ENCODE measurements at regions not wholly inside any gene's neighbourhood (a gene's known extent, or its start where the extent isn't known, plus 50 kb on each side); places are given as distances from the start of the nearest gene placed in this dataset.

DNA sequence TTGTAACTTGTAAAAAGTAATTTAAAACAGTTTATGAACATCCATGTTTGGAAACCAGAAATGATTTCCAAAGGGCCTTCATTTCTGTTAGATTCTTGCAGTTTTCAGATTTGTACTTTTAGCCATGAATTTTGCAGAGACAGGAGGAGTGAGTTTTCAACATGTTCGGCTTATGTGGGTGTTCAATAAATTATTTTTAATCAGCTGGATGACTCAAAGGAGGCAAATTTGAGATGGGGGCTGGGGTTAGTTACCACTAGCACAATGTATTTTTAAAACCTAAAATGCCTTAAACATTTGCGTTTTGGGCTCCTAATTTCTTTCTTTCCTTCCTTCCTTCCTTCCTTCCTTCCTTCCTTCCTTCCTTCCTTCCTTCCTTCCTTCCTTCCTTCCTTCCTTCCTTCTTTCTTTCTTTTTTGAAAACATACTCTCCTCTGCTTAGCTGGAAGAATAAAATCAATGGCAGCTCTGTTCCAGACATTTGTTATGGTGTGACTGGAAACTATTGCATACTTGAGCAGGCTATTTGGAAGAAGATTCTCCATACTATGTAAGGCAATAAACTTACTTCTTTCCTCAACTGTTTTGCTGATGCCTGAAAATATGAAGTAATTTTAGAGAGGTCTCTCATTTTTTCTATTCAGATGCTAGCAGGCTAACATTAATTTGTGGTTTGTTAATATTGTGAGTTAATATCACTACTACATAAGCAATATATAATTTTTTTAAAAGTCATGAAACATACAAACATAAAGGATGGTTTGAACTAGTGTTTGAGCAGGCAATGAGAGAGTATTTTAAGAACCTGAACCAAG is 394.4 kb downstream of the NYAP2 start:
- Histone ChIP-seq H3K4me1 (ENCODE audit: control insufficient read depth, insufficient read depth, low read length) (no peaks in the 10 kb centered on the region), H3K36me3 (ENCODE audit: control insufficient read depth, insufficient read depth, low read length) (no peaks in the 10 kb centered on the region), H3K4me3 (ENCODE audit: low read depth in 2 of 2, low read length in 2 of 2) (no peak overlapping the region), H3K27ac (ENCODE audit: low read length) (no peak overlapping the region), H3K9me3 (ENCODE audit: control insufficient read depth, insufficient read depth, low read depth, low read length) (no peaks in the 10 kb centered on the region), H3K27me3 (ENCODE audit: control insufficient read depth, insufficient read depth, low read length) (no peaks in the 10 kb centered on the region)
- no peak for ATAC-seq
- TF ChIP-seq POLR2AphosphoS5 (IDR thresholded peaks at IDR 0.05; ENCODE audit: low read depth, low read length) (no peak), TCF7L2 (IDR thresholded peaks at IDR 0.05; ENCODE audit: low read depth, low read length) (no peak), SIN3A (IDR thresholded peaks at IDR 0.05; ENCODE audit: borderline replicate concordance, insufficient read depth, low read depth, low read length) (no peak)
- TF ChIP-seq, protein P1, sequence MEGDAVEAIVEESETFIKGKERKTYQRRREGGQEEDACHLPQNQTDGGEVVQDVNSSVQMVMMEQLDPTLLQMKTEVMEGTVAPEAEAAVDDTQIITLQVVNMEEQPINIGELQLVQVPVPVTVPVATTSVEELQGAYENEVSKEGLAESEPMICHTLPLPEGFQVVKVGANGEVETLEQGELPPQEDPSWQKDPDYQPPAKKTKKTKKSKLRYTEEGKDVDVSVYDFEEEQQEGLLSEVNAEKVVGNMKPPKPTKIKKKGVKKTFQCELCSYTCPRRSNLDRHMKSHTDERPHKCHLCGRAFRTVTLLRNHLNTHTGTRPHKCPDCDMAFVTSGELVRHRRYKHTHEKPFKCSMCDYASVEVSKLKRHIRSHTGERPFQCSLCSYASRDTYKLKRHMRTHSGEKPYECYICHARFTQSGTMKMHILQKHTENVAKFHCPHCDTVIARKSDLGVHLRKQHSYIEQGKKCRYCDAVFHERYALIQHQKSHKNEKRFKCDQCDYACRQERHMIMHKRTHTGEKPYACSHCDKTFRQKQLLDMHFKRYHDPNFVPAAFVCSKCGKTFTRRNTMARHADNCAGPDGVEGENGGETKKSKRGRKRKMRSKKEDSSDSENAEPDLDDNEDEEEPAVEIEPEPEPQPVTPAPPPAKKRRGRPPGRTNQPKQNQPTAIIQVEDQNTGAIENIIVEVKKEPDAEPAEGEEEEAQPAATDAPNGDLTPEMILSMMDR (IDR thresholded peaks at IDR 0.05) = no peak
- TF ChIP-seq, protein P2, sequence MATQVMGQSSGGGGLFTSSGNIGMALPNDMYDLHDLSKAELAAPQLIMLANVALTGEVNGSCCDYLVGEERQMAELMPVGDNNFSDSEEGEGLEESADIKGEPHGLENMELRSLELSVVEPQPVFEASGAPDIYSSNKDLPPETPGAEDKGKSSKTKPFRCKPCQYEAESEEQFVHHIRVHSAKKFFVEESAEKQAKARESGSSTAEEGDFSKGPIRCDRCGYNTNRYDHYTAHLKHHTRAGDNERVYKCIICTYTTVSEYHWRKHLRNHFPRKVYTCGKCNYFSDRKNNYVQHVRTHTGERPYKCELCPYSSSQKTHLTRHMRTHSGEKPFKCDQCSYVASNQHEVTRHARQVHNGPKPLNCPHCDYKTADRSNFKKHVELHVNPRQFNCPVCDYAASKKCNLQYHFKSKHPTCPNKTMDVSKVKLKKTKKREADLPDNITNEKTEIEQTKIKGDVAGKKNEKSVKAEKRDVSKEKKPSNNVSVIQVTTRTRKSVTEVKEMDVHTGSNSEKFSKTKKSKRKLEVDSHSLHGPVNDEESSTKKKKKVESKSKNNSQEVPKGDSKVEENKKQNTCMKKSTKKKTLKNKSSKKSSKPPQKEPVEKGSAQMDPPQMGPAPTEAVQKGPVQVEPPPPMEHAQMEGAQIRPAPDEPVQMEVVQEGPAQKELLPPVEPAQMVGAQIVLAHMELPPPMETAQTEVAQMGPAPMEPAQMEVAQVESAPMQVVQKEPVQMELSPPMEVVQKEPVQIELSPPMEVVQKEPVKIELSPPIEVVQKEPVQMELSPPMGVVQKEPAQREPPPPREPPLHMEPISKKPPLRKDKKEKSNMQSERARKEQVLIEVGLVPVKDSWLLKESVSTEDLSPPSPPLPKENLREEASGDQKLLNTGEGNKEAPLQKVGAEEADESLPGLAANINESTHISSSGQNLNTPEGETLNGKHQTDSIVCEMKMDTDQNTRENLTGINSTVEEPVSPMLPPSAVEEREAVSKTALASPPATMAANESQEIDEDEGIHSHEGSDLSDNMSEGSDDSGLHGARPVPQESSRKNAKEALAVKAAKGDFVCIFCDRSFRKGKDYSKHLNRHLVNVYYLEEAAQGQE (IDR thresholded peaks at IDR 0.05; ENCODE audit: insufficient read depth in 1 of 2, low read depth in 2 of 2, low read length in 1 of 2) = no peak
- ChIA-PET CTCF (no interaction called here), POLR2A (no interaction called here)
- intact Hi-C loops (cut with micrococcal nuclease; ENCODE audit: unreplicated experiment) = loop anchor here (10.0 kb wide), 1 partner anchor 109 kb away; no protein-coding TSS in a partner anchor
- BruUV-seq (replicated peaks) = no TSS peak
- DNase-seq (ENCODE audit: low read depth, low spot score) = no peak
- in situ Hi-C loops (cut with HindIII; ENCODE audit: low pct_unique_long_range_greater_than_20kb, low sequenced_read_pairs) = no loop called here

DNA sequence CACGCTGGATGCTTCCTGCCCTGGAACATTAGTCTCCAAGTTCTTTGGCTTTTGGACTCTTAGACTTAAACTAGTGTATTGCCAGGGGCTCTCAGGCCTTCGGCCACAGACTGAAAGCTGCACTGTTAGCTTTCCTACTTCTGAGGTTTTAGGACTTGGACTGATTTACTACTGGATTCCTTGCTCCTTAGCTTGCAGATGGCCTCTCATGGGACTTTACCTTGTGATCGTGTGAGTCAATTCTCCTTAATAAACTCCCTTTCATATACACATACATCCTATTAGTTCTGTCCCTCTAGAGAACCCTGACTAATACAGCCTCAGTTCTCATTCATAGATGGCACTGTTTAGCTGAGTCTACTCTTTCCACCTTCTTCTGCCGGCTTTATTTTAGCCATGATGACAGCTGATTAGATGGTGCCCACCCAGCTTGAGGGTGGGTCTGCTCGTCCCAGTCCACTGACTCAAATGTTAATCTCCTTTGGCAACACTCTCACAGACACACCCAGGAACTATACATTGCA is 389.1 kb downstream of the NYAP2 start:
- TF ChIP-seq, protein P2 (IDR thresholded peaks at IDR 0.05; ENCODE audit: insufficient read depth in 1 of 2, low read depth in 2 of 2, low read length in 1 of 2) = no peak

More for the DNA sequence above, 389.1 kb downstream of the NYAP2 start:
- ATAC-seq = no peak
- no peak for DNase-seq (ENCODE audit: low read depth, low spot score)
- no TSS peak for BruUV-seq (replicated peaks)
- CTCF ChIA-PET = no interaction called here
- Histone ChIP-seq H3K4me3 (ENCODE audit: low read depth in 2 of 2, low read length in 2 of 2) (no peak overlapping the region), H3K36me3 (ENCODE audit: control insufficient read depth, insufficient read depth, low read length) (no peaks in the 10 kb centered on the region), H3K4me1 (ENCODE audit: control insufficient read depth, insufficient read depth, low read length) (no peaks in the 10 kb centered on the region), H3K27ac (ENCODE audit: low read length) (no peak overlapping the region), H3K27me3 (ENCODE audit: control insufficient read depth, insufficient read depth, low read length) (no peaks in the 10 kb centered on the region), H3K9me3 (ENCODE audit: control insufficient read depth, insufficient read depth, low read depth, low read length) (no peaks in the 10 kb centered on the region)
- POLR2A ChIA-PET = no interaction called here
- in situ Hi-C loops (cut with HindIII; ENCODE audit: low pct_unique_long_range_greater_than_20kb, low sequenced_read_pairs) = no loop called here
- intact Hi-C loops (cut with micrococcal nuclease; ENCODE audit: unreplicated experiment) = no loop called here

Data from Panc1 (cell line).